Gastrocnemius medialis (tissue), 4 donors: ENCODE measurements at regions not wholly inside any gene's neighbourhood (a gene's known extent, or its start where the extent isn't known, plus 50 kb on each side); places are given as distances from the start of the nearest gene placed in this dataset.

ENCODE experiments used
- POLR2A ChIP-seq, 2 donors: fragments of 450-650 bp; IDR thresholded peaks; one replicate each; pipeline ENCODE4 v1.6.1; 2017; ENCODE audit warnings: antibody characterized with exemption in 2 of 2, mild to moderate bottlenecking in 2 of 2, moderate library complexity in 2 of 2
- TF ChIP-seq, protein P1 (sequence below), 5 experiments: fragments of 450-650 bp in 3 of 5; fragments of 200-600 bp in 2 of 5; sonication (generic) in 2 of 5; IDR thresholded peaks in 4 of 5; conservative IDR thresholded peaks in 1 of 5; 1 replicate in 4 of 5; 2 replicates in 1 of 5; pipeline ENCODE4 v1.5.1; 2016 to 2019; ENCODE audit warnings: antibody characterized with exemption in 5 of 5, mild to moderate bottlenecking in 3 of 5, moderate library complexity in 3 of 5

DNA sequence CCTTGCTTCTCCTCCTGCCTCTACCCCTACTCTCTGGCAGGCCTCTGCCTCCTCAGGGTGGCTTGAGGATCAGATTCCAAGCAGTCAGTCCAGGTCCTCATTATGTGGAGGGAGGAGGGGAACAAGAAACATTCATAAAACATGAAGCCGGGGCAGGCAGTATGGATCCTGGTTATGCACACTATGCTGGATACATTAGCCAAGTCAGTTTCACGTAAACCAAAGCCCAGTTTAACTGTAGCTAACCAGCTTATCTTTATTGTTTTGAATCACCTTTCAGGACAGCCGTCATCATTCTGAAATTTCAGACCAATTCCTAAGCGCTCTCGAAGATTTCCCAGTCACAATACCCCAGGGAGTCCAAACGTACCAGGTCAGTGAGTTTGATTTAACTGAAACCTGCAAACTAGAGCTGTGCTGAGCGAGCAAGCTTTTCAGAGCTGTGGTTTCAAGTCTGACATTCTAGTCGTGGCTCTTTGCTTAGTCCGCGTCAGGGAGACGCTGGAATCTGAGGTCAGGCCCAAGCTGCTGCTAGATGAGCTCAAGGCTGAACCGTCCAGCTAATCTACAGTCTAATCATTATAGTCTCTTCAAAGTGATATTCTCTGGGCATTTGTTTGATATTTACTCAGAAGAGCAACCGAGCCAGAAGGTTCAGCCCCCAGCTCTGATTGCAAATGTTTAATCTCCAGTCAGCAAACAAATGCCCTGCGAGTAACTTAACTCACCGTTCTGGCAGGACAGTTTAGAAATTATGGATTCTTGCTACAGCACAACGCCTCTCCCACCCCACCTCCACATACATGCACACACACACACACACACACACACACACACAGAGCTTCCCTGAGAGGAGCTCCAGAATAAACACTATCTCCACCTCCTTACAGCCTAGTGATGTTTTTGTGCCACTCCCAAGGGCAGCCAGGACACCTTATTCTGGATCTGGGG lies 63.8 kb upstream of the BZW1 start:
- TF ChIP-seq, protein P1, sequence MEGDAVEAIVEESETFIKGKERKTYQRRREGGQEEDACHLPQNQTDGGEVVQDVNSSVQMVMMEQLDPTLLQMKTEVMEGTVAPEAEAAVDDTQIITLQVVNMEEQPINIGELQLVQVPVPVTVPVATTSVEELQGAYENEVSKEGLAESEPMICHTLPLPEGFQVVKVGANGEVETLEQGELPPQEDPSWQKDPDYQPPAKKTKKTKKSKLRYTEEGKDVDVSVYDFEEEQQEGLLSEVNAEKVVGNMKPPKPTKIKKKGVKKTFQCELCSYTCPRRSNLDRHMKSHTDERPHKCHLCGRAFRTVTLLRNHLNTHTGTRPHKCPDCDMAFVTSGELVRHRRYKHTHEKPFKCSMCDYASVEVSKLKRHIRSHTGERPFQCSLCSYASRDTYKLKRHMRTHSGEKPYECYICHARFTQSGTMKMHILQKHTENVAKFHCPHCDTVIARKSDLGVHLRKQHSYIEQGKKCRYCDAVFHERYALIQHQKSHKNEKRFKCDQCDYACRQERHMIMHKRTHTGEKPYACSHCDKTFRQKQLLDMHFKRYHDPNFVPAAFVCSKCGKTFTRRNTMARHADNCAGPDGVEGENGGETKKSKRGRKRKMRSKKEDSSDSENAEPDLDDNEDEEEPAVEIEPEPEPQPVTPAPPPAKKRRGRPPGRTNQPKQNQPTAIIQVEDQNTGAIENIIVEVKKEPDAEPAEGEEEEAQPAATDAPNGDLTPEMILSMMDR (IDR thresholded peaks at IDR 0.05 in 4 of 5, conservative IDR thresholded peaks at IDR 0.05 in 1 of 5) = no peak
- no peak for TF ChIP-seq POLR2A (IDR thresholded peaks at IDR 0.05)
